GM13977 (cell line): ENCODE measurements at regions not wholly inside any gene's neighbourhood (a gene's known extent, or its start where the extent isn't known, plus 50 kb on each side); places are given as distances from the start of the nearest gene placed in this dataset.
"Not testable (repeated sequence)": the region's sequence is repeated elsewhere in the genome, so short reads cannot be mapped to it uniquely, and the experiment has no call there.

Source experiments
- DNase-seq: peaks from one replicate; pipeline ENCODE4 v3.0.0; 2012; ENCODE audit warnings: low spot score
- CTCF ChIP-seq: IDR thresholded peaks from 2 replicates; pipeline ENCODE4 v1.5.1; 2012; ENCODE audit warnings: mild to moderate bottlenecking, control low read depth; ENCODE audit not compliant: insufficient read depth; ENCODE audit errors: extremely low read depth, missing control alignments
- in situ Hi-C: fragments of 300-500 bp; cut with MboI; formaldehyde crosslinking; loops from one replicate; pipeline ENCODE4 v1.12.0; 2022; ENCODE audit warnings: low sequenced_read_pairs, low pct_unique_long_range_greater_than_20kb, mixed read lengths, inconsistent platforms; ENCODE audit not compliant: unreplicated experiment

GRCh38 chr11:29063630-29064361 lies 953.0 kb downstream of the KCNA4 start:
- no peak for TF ChIP-seq CTCF
- in situ Hi-C loops, result no loop called here
- no peak for DNase-seq

DNA sequence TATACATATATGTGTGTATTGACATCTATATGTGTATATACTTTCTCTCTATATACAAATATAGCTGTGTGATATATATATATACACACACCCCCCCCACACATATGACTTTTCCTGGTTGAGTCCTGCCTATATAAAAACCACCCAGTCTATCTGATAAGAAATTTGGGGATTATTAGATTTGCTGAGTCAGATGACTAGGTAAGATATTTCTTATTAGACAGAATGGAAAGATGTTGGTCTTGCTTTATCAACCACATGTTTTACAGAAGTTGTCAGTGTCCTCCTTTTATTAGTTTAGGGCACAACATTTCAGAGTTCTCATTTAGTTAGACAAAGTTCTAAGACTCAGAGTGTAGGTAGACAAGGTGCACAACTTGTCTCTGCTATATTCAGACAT lies 953.3 kb downstream of the METTL15 start:
- no peak for TF ChIP-seq CTCF
- no peak for DNase-seq
- in situ Hi-C loops, result no loop called here

- DNase-seq, in situ Hi-C loops: not testable (repeated sequence)
Measured at GRCh38 chr11:29056487-29056886, 948.3 kb downstream of the METTL15 start.

GRCh38 chr11:29051935-29052334 lies 943.7 kb downstream of the METTL15 start:
- TF ChIP-seq CTCF, result no peak
- in situ Hi-C loops, result no loop called here
- DNase-seq, result no peak

DNA sequence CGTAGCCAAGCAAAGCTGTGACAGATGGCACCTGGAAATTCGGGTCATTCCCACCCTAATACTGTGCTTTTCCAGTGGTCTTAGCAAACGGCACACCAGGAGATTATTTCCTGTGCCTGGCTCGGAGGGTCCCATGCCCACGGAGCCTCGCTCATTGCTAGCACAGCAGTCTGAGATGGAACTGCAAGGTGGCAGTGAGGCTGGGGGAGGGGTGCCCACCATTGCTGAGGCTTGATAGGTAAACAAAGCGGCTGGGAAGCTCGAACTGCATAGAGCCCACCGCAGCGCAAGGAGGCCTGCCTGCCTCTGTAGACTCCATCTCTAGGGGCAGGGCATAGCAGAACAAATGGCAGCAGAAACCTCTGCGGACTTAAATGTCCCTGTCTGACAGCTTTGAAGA lies 942.8 kb downstream of the METTL15 start:
- DNase-seq, in situ Hi-C loops: not testable (repeated sequence)

DNA sequence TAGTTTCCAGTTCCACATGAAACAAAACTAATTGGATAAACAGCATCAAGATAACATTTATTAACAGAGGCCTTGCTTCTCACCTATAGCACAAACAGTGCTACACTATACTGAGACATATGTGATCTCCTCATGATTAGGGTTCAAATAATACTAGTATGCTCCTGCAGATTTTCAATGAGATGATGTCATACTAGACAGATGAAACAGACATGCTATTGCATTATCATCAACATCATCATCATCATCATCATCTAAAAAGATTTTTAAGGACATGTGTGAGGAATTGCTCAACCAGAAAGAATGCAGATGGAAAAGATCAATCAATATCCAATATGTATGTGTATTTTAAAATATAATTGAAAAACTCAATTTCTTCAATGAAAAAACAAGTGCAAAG lies 932.3 kb downstream of the METTL15 start:
- in situ Hi-C loops, result no loop called here
- TF ChIP-seq CTCF, result no peak
- no peak for DNase-seq

DNA sequence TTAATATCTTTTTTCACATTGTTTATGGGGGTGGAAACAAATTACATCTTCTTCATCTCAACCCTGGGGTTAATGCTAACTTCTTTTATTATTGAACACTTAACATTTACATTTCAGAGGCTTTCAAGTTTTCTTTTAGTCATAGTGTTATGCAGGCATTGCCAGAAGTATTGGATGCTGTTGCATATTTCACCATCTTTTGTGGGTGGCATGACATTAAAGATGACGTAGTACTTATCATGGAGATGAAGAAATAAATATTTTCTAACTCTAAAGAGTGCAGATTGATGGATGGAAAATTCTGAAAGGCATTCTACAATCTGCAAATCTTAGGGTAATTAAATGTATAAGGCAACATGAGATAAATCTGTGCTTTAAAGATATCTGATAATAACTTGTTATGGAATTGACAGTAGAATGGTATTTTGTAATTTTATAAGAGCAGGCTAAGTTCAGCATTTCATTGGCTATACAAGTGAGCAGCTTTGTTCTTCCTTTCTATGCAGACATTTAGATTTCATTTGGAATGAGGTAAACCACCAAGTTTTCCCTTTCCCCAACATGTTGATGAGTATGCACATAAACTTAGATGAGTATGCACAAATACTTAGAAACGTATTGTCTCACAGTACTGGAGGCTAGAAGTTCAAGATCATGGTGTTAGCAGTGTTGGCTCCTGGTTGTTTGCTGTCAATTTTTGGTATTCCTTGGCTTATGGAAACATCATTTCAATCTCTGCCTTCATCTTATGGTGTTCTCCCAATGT lies 924.4 kb downstream of the METTL15 start:
- in situ Hi-C loops, result no loop called here
- TF ChIP-seq CTCF, result no peak
- DNase-seq, result no peak

GRCh38 chr11:29029452-29029851 lies 921.3 kb downstream of the METTL15 start:
- in situ Hi-C loops, result no loop called here
- DNase-seq, result no peak
- no peak for TF ChIP-seq CTCF
